SIG-M5 (cell line): ENCODE measurements at regions not wholly inside any gene's neighbourhood (a gene's known extent, or its start where the extent isn't known, plus 50 kb on each side); places are given as distances from the start of the nearest gene placed in this dataset.
"Not testable (repeated sequence)": the region's sequence is repeated elsewhere in the genome, so short reads cannot be mapped to it uniquely, and the experiment has no call there.

Experiments used
- DNase-seq: peaks from one replicate; lab custom pipeline; 2025; lab: John Stamatoyannopoulos, UW

DNA sequence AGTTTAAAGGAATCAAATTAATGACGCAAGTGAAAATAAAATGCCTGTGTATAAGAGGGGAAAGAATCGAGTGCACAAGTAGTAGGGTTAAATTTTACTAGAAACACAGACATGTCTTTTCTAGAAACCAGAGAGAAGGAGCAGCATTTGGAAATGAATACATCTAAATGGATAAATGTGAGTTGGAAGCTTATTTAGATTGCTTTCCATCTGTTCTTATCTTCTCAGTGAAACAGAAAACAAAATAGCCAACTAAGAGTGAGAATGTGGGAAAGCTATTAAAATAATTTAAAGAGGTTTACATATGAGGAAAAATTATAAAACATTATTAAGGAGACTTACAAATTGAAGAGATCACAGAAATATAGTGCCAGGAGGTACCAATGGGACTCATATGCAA, 1818.9 kb upstream of the FLRT2 start:
- DNase-seq: no peak

GRCh38 chr14:83712418-83713129, 1817.4 kb upstream of the FLRT2 start:
- no peak for DNase-seq

- no peak for DNase-seq
These were observed 1816.2 kb upstream of the FLRT2 start for GRCh38 chr14:83713732-83714131.

- no peak for DNase-seq
These were observed 1815.8 kb upstream of the FLRT2 start for GRCh38 chr14:83714151-83714550.

GRCh38 chr14:83719435-83719834, 1810.5 kb upstream of the FLRT2 start:
- not testable (repeated sequence) for DNase-seq

- no peak for DNase-seq
These were observed 1796.3 kb upstream of the FLRT2 start for GRCh38 chr14:83733670-83734069.

DNA sequence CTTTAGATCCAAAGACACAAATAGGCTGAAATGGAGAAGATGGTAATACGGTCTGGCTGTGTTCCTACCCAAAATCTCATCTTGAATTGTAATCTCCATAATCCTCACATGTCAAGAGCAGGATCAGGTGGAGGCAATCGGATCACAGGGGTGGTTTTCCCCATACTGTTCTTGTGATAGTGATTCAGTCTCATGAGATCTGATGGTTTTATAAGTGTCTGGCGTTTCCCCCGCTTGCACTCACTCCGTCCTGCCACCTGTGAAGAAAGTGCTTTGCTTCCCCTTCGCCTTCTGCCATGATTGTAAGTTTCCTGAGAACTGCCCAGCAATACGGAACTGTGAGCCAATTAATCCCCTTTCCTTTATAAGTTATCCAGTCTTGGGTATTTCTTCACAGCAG, 1795.5 kb upstream of the FLRT2 start:
- DNase-seq: no peak

DNA sequence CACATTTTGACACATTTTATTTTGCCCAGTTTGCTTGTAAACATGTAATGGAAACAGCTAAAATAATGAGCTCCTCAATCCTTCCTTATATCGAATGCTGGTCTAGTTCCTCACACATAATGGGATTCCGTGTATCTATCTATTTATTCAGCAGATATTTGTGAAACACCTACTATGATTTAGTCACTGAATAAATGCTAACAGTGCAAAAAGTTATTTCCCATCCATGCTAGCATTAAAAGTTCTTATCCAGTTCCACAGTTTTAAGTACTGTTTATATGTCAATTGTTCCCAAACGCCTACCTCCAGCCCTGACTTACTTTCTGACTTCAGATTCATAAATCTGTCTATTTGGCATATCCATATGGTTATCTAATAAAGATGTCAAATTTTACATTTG, 1788.7 kb upstream of the FLRT2 start:
- DNase-seq: no peak

- no peak for DNase-seq
These were observed 1785.7 kb upstream of the FLRT2 start for GRCh38 chr14:83744224-83744623.

DNA sequence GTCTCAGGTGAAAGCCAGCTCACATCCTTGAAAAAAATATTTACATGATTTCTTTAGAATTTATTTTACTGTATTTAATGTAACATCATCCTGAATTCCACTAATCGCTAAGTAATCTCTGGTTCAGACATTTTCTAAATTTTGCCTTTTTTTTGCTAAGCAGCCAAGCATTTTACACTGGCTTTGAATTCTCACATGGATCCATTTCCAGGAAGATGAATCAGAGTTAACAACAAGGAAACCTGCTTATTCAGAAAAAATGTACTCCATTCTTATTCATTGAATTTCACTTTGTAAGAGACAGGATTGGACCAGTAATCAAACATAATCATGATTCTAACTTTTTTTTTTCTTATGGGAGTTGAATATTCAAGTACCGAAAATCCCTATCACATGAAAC, 1785.1 kb upstream of the FLRT2 start:
- no peak for DNase-seq

- DNase-seq: no peak
These were observed 1783.6 kb upstream of the FLRT2 start for GRCh38 chr14:83746336-83746735.

DNA sequence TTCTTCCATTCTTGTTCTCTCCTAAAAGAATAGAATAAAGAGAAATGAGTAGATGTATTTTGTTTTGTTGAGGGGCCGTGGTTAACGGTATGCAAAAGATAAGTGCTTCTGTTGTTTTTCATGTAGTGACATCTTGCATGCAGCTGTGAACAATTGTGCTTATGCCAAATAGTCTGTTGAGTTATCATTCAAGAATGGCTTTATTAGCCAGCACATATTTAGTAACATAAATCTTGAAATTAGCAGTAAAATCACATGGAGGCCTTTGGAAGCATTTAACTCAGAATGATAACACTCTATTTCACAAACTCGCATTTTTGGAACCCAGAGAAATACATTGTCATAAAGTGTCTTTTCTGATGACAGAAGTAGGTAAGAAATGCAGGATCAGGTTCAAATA, 1772.0 kb upstream of the FLRT2 start:
- no peak for DNase-seq

GRCh38 chr14:83764656-83765599, 1765.0 kb upstream of the FLRT2 start:
- no peak for DNase-seq

- DNase-seq: no peak
These were observed 1752.4 kb upstream of the FLRT2 start for GRCh38 chr14:83777516-83777915.

DNA sequence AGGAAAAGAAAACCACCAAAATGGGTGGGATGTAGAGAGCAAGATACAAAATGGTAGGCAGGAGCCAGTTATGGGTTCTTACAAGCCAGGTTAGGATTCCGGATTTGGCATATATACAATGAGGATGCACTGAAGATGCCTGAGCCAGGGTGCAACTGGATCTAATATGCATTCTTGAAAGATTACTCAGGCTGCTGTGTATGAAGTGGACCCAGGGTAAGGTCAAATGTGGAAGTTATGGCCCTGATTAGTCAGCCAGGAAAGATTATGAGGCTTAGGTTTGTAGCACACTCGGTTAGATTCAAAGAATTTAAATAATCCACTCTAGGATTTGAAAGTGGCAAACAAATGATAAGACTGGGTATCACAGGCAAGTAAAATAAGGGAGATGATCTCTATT, 1750.7 kb upstream of the FLRT2 start:
- no peak for DNase-seq

GRCh38 chr14:83780321-83780720, 1749.6 kb upstream of the FLRT2 start:
- no peak for DNase-seq

GRCh38 chr14:83798421-83798820, 1731.5 kb upstream of the FLRT2 start:
- no peak for DNase-seq

DNA sequence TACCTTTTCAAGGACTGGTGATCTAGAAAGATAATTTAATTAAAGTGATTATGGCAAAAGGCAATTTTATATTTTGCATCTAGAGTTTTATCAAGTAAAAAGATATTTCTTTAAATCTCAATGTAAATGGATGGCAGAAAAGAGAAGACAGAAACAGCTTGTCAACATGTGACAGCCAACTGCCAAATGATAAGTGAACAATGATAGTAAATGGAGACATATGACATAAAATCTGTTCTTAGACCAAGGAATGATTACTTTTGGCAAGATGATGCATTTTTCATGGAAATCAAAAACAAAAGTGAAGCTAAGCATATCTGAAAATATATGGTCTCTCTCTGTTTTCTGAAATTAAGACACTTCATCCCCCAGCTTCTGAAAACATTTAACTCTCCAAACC, 1730.7 kb upstream of the FLRT2 start:
- no peak for DNase-seq

DNA sequence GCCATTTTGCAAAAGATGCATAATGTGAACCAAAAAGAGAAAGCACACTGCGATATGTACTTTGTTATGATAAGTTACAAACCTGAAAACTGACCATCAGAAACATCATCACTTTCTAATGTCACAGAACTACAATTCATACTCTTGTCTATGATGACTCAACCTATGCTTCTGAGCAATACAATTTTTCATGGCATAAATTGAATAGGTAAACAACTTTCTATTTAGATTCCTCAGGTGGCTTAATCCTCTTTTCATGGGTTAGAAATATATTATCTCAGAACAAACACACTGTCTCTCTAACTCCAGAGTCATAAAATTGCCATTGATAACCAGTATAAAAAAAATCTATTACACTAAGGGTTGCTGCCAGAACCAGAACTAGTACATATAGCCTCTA, 1715.0 kb upstream of the FLRT2 start:
- DNase-seq: no peak

DNA sequence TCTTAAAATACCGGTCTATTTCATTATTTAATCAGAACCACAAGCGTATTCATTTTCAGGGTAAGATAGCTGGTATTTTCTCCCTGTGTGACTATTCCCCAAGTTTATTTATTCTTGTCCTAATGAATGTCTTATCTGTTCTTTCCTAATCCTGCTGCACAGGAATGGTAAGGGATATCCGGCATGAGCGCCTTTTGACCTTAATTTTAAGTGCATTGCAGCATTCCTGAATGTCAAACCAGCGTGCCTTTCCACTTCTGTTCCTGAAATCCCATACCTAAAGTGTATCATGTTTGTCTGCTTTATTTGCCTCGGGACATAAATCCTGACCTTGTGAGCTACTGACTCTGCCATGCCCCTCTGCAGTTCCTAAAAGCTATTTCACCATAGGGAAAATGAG, 1713.2 kb upstream of the FLRT2 start:
- DNase-seq: no peak

DNA sequence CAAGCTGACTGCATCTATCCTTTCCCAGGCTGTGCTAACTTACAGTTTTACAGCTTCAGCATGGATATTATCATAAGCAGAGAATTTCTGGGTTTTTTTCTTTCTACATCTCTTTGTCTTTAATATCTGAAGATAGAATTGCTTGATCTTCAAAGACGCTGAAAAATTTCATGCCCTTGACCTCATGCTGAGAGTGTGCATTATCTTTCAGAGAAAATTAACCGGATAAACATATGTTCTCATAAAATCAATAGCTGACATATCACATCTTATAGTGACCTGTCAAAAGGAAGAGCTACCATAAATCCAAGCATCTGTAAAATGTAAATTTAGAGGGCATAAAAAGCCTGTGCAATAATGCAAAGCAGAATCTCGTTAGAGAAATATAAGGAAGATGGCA, 1704.1 kb upstream of the FLRT2 start:
- DNase-seq: no peak

DNA sequence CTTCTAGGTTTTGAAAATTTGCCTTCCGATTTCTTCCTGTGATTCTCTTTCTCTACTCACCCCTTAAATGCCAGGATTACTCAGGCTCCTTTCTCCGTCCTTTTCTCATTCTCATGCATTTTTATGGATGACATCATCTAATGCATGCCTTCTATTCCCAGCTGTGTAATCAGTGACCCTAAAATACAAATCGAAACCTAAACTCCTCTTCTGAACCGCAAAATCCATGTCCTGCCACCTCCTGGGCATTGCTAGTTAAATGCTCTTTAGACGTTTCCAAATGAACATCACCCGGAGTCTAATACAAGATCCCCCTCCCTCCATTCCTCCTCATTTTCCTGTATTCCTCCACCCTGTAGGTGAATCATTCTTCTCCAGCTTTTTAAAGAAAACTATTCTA, 1703.1 kb upstream of the FLRT2 start:
- DNase-seq: no peak

GRCh38 chr14:83827383-83827782, 1702.6 kb upstream of the FLRT2 start:
- DNase-seq: no peak
